ENCODE measurements at regions not wholly inside any gene's neighbourhood (a gene's known extent, or its start where the extent isn't known, plus 50 kb on each side); places are given as distances from the start of the nearest gene placed in this dataset.
A peak's percentile ranks its signal among the peaks of the same experiment; 100 is the strongest.

DNA sequence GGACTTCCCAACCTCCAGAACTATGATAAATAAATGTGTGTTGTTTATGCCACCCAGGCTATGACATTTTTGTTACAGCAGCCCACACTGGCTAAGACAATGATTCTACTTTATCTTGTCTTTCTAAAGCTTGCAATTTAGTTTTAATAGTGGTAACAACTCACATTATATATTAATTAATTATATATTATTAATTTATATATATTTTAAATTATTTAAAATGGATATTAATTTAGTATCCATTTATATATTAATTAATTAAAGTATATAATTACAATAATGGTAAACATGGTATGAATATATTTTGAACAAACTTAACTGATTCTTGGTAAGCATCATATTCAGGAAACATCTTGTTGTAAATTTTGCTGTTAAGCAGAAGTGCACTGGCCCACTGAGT lies 863.9 kb downstream of the MCTP2 start:
- DNase-seq: no peak

- no peak for DNase-seq
These were observed 865.3 kb downstream of the MCTP2 start for GRCh38 chr15:95096651-95097050.

GRCh38 chr15:95097361-95097760 lies 866.0 kb downstream of the MCTP2 start:
- no peak for DNase-seq

GRCh38 chr15:95105229-95105628 lies 873.9 kb downstream of the MCTP2 start:
- DNase-seq: no peak

- no peak for DNase-seq
These were observed 875.4 kb downstream of the MCTP2 start for GRCh38 chr15:95106801-95107200.

GRCh38 chr15:95108673-95109072 lies 877.3 kb downstream of the MCTP2 start:
- DNase-seq: no peak

DNA sequence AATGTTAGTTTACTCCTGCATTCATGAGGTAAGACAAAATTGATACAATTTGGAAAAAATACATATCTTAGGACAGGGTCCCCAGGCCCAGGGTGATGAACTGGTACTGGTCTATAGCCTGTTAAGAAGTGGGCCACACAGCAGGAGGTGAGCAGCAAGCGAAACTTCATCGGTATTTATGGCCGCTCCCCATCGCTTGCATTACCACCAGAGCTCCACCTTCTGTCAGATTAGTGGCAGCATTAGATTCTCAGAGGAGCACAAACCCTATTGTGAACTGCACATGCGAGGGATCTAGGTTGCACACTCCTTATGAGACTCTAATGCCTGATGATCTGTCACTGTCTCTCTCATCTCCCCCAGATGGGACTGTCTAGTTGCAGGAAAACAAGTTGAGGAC lies 880.6 kb downstream of the MCTP2 start:
- no peak for DNase-seq

GRCh38 chr15:95113041-95113440 lies 881.7 kb downstream of the MCTP2 start:
- no peak for DNase-seq

- DNase-seq: no peak
These were observed 887.8 kb downstream of the MCTP2 start for GRCh38 chr15:95119041-95119610.

DNA sequence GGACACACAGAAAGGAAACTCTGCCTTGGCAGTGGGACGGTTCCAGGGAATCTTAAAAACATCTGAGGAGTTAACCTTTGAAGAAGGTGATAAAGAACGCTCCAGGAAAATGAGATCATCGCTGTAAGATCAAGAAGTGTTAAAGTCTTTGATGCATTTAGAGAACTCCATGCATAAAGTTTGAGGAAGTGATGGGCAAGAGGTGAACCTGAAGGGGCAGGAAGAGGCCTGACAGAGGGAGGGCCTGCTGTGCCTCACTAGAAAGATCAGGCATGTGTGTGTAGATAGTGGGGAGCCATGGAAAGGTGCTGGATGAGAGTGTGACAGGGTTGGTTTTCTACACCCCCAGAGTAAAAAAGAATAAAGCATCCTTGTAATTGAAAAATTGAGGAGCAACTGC lies 889.2 kb downstream of the MCTP2 start:
- DNase-seq: no peak

DNA sequence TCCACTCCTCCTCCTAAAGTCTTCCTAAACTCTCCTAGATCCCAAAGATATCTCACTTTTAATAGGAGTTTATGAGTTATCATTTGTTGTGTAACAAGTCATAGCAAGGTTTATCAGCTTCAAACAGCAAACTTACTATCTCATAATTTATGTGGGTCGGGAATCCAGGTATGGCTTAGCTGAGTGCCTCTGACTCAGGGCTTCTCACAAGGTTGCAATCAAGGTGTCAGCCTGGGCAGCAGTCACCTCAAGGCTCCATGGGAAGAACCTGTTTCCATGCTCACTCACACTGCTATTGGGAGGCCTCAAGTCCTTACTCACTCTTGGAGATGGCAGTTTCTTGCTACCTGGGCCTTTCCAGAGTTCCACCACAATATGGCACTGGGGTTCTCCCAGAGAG lies 889.8 kb downstream of the MCTP2 start:
- DNase-seq: no peak

- no peak for DNase-seq
These were observed 894.4 kb downstream of the MCTP2 start for GRCh38 chr15:95125803-95126202.

- no peak for DNase-seq
These were observed 896.0 kb downstream of the MCTP2 start for GRCh38 chr15:95127356-95127755.

GRCh38 chr15:95129574-95129973 lies 898.2 kb downstream of the MCTP2 start:
- DNase-seq: no peak

- DNase-seq: peak; percentile 22
These were observed 899.8 kb downstream of the MCTP2 start for GRCh38 chr15:95131131-95131556.

DNA sequence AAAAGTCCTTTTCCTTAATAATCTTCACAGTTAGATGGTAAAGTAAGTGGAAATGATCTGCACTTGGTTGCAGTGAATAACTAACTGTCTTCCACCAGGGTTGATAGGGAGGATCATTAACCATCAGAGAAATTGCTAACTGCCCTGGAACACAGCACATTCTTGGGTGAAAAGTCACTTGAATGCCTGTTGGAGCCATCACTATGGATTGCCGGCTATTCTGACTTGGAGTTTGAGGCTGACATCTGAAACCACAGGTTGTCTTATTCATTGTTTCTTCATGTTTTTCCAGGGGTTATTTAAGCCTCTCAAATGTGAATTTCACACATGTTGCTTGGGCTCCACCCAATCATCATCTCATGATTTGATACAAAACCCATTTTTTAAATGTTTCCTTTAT lies 901.4 kb downstream of the MCTP2 start:
- DNase-seq: no peak

GRCh38 chr15:95134431-95135110 lies 903.2 kb downstream of the MCTP2 start:
- DNase-seq: no peak

DNA sequence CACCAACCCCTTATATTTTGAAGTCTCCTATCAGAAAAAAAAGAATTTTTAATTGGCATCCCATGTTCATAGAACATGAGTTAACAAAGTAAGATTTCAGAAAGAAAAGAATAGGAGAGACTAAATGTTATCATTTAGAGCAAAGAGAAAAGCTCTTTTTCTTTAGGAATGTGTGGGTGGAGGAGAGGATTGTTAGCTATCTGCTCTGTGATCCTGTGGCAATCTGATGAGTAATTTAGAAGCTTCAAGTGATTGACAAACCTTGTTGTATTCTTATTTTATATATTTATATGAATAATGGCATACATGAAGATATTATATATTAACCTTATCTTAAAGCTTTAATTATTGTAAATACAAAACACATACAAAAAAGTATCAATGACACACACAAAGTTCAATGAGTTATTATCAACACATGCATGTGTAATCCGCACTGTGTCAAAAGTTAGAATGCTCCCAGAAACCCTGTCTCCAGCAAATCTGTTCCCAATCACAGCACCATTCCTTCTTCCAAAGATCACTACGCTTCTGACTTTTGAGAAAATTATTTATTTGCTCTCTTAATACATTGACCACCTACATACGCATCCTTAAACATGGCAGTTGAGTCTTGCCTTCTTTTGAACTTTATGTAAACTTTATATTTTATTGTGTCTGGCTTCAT lies 907.4 kb downstream of the MCTP2 start:
- DNase-seq: no peak

GRCh38 chr15:95141486-95141885 lies 910.1 kb downstream of the MCTP2 start:
- DNase-seq: no peak

GRCh38 chr15:95142531-95142930 lies 911.2 kb downstream of the MCTP2 start:
- no peak for DNase-seq

DNA sequence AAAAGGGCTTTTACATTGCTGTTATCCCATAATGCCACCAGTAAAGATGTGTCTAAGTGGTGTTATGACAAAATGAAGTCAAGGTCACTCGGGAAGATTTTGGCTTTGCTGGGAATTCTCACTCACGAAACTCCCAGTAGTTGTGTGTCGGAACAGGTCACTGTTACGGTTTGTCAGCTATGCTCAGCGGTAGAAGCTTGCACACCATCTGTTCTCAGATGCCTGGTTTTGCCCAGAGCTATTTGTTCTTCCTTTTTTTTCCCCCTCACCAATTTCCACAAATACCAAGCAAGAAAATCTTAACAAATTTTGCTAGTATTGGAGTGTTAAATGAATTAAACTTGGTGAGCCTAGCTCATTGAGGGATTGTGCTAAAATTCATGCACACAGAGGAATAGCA lies 915.1 kb downstream of the MCTP2 start:
- no peak for DNase-seq

GRCh38 chr15:95148183-95148582 lies 916.8 kb downstream of the MCTP2 start:
- DNase-seq: no peak

DNA sequence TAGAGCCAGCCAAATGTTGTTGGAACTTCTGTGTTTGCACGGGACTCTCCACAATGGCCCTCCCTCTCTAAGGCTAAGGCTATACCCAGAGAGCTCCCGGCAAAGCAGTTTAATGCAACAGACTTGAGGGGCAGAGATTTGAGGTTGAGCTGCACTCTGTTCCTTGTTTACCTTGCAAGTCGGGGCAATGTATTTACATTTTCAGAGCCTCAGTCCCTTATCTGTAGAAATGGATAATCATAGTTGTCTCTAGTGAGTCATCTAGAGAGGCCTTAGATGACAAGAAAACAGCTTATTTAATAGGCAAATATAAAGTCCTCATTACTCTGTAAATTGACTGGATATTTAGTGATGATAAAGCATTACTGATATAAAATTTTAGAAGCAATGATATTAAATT lies 917.7 kb downstream of the MCTP2 start:
- DNase-seq: no peak

DNA sequence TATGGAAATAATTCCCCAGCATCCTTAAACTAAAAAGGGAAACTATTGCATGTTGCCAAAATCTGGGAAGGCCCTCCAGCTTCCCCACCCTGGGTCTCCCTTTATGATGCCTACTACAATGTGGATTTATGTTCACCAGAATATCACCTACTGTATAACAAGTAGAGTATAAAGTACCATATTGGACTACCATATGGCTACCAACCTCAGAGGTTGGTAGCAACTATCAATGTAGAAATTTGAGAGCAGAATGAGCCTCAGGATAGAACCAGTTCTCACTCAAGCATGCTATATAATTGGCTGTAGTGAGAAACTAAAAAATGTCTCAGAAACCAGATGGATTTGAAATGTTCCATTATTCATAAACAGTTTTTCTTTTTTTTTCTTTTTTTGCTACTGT lies 918.4 kb downstream of the MCTP2 start:
- DNase-seq: no peak

DNA sequence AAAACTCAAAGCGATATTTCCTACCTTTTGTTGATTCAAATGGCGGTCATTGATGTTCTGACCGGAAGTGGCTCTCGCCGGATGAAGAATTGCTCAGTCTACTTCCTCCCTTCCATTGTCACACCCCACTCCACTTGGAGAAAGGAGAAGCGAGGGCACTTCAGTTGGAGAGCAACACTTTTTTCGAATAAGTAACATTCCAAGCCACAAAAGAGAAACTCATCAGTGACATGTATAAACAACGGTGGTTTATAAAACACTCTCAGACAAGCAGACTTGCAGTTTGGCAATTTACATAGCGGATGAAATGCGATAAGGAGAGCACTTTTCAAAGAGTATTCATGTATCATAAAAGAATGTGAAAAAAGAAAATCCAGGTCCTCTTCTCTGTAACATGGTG lies 919.1 kb downstream of the MCTP2 start:
- DNase-seq: no peak

Data from OCI-M1 (cell line).